GM23338 (cell line): ENCODE measurements at regions not wholly inside any gene's neighbourhood (a gene's known extent, or its start where the extent isn't known, plus 50 kb on each side); places are given as distances from the start of the nearest gene placed in this dataset.

ENCODE experiments used
- ATAC-seq: fragments of 200-7000 bp; cut with Tn5 transposase; 3 replicates; pipeline ENCODE4 v1.9.1; 2020
- DNase-seq: peaks from one replicate; pipeline ENCODE4 v3.0.0-alpha.2; 2015; ENCODE audit warnings: low spot score
- H2AFZ ChIP-seq: fragments of 200-600 bp; sonication (generic); 2 replicates; pipeline ENCODE4 v1.8.0; 2016; ENCODE audit warnings: antibody characterized with exemption, mild to moderate bottlenecking, moderate library complexity
- H3F3A ChIP-seq: fragments of 200-600 bp; sonication (generic); replicated peaks from 2 replicates; pipeline ENCODE4 v1.8.0; 2017; ENCODE audit warnings: antibody characterized with exemption, mixed run types, low read depth
- H3K27ac ChIP-seq: fragments of 200-600 bp; sonication (generic); 2 replicates; pipeline ENCODE4 v1.6.1; 2016; ENCODE audit warnings: low read depth
- H3K27me3 ChIP-seq: fragments of 200-600 bp; sonication (generic); 2 replicates; pipeline ENCODE4 v1.8.0; 2016; ENCODE audit warnings: mild to moderate bottlenecking, mixed run types, moderate library complexity; ENCODE audit not compliant: insufficient read depth
- H3K36me3 ChIP-seq: fragments of 200-600 bp; sonication (generic); 2 replicates; pipeline ENCODE4 v1.8.0; 2016; ENCODE audit warnings: mild to moderate bottlenecking; ENCODE audit not compliant: insufficient read depth
- H3K4me1 ChIP-seq: fragments of 200-600 bp; sonication (generic); 2 replicates; pipeline ENCODE4 v1.8.0; 2016; ENCODE audit warnings: mild to moderate bottlenecking, moderate library complexity; ENCODE audit not compliant: insufficient read depth
- H3K4me2 ChIP-seq: fragments of 200-600 bp; sonication (generic); 2 replicates; pipeline ENCODE4 v1.7.1; 2017; ENCODE audit warnings: mixed run types
- H3K4me3 ChIP-seq: fragments of 200-600 bp; sonication (generic); 2 replicates; pipeline ENCODE4 v1.6.1; 2016; ENCODE audit warnings: mixed run types
- H3K79me2 ChIP-seq: fragments of 200-600 bp; sonication (generic); replicated peaks from 2 replicates; pipeline ENCODE4 v1.8.0; 2017; ENCODE audit warnings: mild to moderate bottlenecking; ENCODE audit not compliant: insufficient read depth
- H3K9me2 ChIP-seq: fragments of 200-600 bp; sonication (generic); 2 replicates; pipeline ENCODE4 v1.8.0; 2017; ENCODE audit not compliant: insufficient read depth
- H4K20me1 ChIP-seq: fragments of 200-600 bp; sonication (generic); replicated peaks from 2 replicates; pipeline ENCODE4 v1.8.0; 2017; ENCODE audit warnings: mild to moderate bottlenecking; ENCODE audit not compliant: insufficient read depth
- H3K27ac Mint-ChIP-seq: 2 replicates; pipeline ENCODE4 v1.8.0; 2020; ENCODE audit warnings: inconsistent platforms, mild to moderate bottlenecking, moderate library complexity, mixed read lengths
- H3K27me3 Mint-ChIP-seq: 3 replicates; pipeline ENCODE4 v1.8.0; 2022; ENCODE audit warnings: low read depth, mild to moderate bottlenecking, moderate library complexity, mixed read lengths, inconsistent platforms; ENCODE audit not compliant: insufficient read depth, poor library complexity
- H3K36me3 Mint-ChIP-seq: 3 replicates; pipeline ENCODE4 v1.8.0; 2021; ENCODE audit warnings: low read depth, mild to moderate bottlenecking, inconsistent platforms, moderate library complexity, mixed read lengths
- H3K4me1 Mint-ChIP-seq: 3 replicates; pipeline ENCODE4 v1.8.0; 2020; ENCODE audit warnings: mild to moderate bottlenecking, inconsistent platforms, mixed read lengths
- H3K4me3 Mint-ChIP-seq: 3 replicates; pipeline ENCODE4 v1.8.0; 2021; ENCODE audit warnings: moderate library complexity, mild to moderate bottlenecking, inconsistent platforms, mixed read lengths
- H3K9me3 Mint-ChIP-seq: 3 replicates; pipeline ENCODE4 v1.8.0; 2020; ENCODE audit warnings: moderate library complexity, mild to moderate bottlenecking, inconsistent platforms, mixed read lengths
- EZH2 ChIP-seq: fragments of 200-600 bp; sonication (generic); IDR thresholded peaks from one replicate; pipeline ENCODE4 v1.8.0; 2017; ENCODE audit warnings: antibody characterized with exemption, mild to moderate bottlenecking, low read depth; ENCODE audit not compliant: unreplicated experiment
- EZH2phosphoT487 ChIP-seq: fragments of 200-600 bp; sonication (generic); IDR thresholded peaks from one replicate; pipeline ENCODE4 v1.8.1; 2018; ENCODE audit warnings: antibody characterized with exemption; ENCODE audit not compliant: unreplicated experiment
- JUNB ChIP-seq: IDR thresholded peaks from one replicate; pipeline ENCODE4 v1.6.1; 2016; ENCODE audit warnings: antibody characterized with exemption; ENCODE audit not compliant: unreplicated experiment
- NANOG ChIP-seq: IDR thresholded peaks from 2 replicates; pipeline ENCODE4 v1.6.1; 2016; ENCODE audit warnings: antibody characterized with exemption, borderline replicate concordance
- POLR2AphosphoS5 ChIP-seq: IDR thresholded peaks from 2 replicates; pipeline ENCODE4 v1.6.1; 2016; ENCODE audit warnings: antibody characterized with exemption, low read depth
- TF ChIP-seq, protein P1 (sequence below): IDR thresholded peaks from 2 replicates; pipeline ENCODE4 v1.6.1; 2016; ENCODE audit warnings: antibody characterized with exemption
- TF ChIP-seq, protein P2 (sequence below), 2 experiments: fragments of 200-600 bp in 1 of 2; sonication (generic) in 1 of 2; conservative IDR thresholded peaks; 2 replicates each; pipeline versions ENCODE4 v1.5.1 to v1.6.1; 2016 to 2017; ENCODE audit warnings: antibody characterized with exemption in 2 of 2, low read depth in 2 of 2, mild to moderate bottlenecking in 2 of 2, moderate library complexity in 1 of 2
- TF ChIP-seq, protein P3 (sequence below): IDR thresholded peaks from one replicate; pipeline ENCODE4 v1.6.1; 2018; ENCODE audit warnings: antibody characterized with exemption; ENCODE audit not compliant: unreplicated experiment

DNA sequence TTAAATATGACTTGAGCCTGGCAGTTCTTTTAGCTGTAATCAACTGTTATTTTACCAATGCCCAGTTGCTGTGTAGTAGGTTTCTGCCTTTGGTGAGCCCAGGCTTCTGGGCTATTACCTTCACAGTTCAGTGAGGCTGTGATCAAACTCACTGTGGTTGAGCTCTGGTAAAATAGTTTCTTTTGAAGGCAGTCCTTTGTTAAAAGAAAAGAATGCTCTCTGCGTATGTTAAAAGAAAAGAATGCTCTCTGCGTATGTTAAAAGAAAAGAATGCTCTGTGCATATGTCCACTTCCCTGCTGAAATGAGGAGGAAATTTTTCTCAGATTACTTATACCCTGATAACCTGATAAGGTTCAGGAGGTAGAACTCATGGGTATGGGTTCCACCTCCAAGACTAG lies 244.3 kb downstream of the RNF144A start:
- TF ChIP-seq, protein P1, sequence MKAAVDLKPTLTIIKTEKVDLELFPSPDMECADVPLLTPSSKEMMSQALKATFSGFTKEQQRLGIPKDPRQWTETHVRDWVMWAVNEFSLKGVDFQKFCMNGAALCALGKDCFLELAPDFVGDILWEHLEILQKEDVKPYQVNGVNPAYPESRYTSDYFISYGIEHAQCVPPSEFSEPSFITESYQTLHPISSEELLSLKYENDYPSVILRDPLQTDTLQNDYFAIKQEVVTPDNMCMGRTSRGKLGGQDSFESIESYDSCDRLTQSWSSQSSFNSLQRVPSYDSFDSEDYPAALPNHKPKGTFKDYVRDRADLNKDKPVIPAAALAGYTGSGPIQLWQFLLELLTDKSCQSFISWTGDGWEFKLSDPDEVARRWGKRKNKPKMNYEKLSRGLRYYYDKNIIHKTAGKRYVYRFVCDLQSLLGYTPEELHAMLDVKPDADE: no peak
- TF ChIP-seq POLR2AphosphoS5 (no peak), NANOG (no peak), EZH2phosphoT487 (no peak), JUNB (no peak)
- TF ChIP-seq, protein P2, sequence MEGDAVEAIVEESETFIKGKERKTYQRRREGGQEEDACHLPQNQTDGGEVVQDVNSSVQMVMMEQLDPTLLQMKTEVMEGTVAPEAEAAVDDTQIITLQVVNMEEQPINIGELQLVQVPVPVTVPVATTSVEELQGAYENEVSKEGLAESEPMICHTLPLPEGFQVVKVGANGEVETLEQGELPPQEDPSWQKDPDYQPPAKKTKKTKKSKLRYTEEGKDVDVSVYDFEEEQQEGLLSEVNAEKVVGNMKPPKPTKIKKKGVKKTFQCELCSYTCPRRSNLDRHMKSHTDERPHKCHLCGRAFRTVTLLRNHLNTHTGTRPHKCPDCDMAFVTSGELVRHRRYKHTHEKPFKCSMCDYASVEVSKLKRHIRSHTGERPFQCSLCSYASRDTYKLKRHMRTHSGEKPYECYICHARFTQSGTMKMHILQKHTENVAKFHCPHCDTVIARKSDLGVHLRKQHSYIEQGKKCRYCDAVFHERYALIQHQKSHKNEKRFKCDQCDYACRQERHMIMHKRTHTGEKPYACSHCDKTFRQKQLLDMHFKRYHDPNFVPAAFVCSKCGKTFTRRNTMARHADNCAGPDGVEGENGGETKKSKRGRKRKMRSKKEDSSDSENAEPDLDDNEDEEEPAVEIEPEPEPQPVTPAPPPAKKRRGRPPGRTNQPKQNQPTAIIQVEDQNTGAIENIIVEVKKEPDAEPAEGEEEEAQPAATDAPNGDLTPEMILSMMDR (conservative IDR thresholded peaks at IDR 0.05; ENCODE audit: low read depth in 2 of 2): no peak
- TF ChIP-seq, protein P3, sequence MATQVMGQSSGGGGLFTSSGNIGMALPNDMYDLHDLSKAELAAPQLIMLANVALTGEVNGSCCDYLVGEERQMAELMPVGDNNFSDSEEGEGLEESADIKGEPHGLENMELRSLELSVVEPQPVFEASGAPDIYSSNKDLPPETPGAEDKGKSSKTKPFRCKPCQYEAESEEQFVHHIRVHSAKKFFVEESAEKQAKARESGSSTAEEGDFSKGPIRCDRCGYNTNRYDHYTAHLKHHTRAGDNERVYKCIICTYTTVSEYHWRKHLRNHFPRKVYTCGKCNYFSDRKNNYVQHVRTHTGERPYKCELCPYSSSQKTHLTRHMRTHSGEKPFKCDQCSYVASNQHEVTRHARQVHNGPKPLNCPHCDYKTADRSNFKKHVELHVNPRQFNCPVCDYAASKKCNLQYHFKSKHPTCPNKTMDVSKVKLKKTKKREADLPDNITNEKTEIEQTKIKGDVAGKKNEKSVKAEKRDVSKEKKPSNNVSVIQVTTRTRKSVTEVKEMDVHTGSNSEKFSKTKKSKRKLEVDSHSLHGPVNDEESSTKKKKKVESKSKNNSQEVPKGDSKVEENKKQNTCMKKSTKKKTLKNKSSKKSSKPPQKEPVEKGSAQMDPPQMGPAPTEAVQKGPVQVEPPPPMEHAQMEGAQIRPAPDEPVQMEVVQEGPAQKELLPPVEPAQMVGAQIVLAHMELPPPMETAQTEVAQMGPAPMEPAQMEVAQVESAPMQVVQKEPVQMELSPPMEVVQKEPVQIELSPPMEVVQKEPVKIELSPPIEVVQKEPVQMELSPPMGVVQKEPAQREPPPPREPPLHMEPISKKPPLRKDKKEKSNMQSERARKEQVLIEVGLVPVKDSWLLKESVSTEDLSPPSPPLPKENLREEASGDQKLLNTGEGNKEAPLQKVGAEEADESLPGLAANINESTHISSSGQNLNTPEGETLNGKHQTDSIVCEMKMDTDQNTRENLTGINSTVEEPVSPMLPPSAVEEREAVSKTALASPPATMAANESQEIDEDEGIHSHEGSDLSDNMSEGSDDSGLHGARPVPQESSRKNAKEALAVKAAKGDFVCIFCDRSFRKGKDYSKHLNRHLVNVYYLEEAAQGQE: no peak
- no peaks in the 10 kb centered on the region for H4K20me1 ChIP-seq
- 0 out of 2 replicates have a peak, but pooled peaks cover 3% of the 10 kb centered on the region for H3K4me1 ChIP-seq
- H3K9me2 ChIP-seq: no peaks in the 10 kb centered on the region
- DNase-seq: peak; percentile 15
- H3K36me3 ChIP-seq: no peaks in the 10 kb centered on the region
- H2AFZ ChIP-seq: no peak overlapping the region
- H3K27me3 ChIP-seq: no peaks in the 10 kb centered on the region
- Mint-ChIP-seq H3K9me3 (no peaks in the 10 kb centered on the region), H3K4me1 (peaks cover 8% of the 10 kb centered on the region; the same call in 2 of the 3 replicates), H3K4me3 (no peak overlapping the region), H3K27me3 (peaks cover 2% of the 10 kb centered on the region), H3K27ac (peak overlapping the region; percentile 5; the same call in 1 of the 2 replicates), H3K36me3 (no peaks in the 10 kb centered on the region)
- peak; percentile 33; the same call in 2 of the 3 replicates for ATAC-seq
- H3K27ac ChIP-seq: no peak overlapping the region
- no peaks in the 10 kb centered on the region for H3K79me2 ChIP-seq
- no peaks in the 10 kb centered on the region for H3F3A ChIP-seq
- H3K4me2 ChIP-seq: no peak overlapping the region
- no peak overlapping the region for H3K4me3 ChIP-seq

DNA sequence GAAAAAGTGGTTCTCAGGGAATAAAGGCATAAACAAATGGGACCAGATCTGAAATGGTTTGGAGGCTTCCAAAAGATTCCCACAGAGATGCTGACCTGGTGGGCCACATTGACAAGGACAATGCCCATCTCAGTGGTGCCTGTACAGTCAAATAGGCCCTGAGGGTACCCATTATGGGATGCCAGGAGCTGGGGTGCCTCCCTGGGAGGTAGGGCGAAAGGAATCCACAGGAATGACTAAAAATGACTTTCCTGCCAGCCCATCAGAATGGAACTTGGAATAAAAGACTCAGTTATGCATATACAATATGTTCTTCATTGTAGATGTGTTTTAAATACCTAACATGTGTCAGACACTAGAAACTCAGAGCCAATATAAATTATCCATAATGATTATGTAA lies 248.5 kb downstream of the RNF144A start:
- Histone ChIP-seq H2AFZ (no peak overlapping the region), H3K79me2 (no peaks in the 10 kb centered on the region), H3K4me2 (no peak overlapping the region), H3K27me3 (no peaks in the 10 kb centered on the region), H3K9me2 (no peaks in the 10 kb centered on the region), H3K36me3 (no peaks in the 10 kb centered on the region), H3K4me3 (no peak overlapping the region), H3K27ac (no peak overlapping the region), H3F3A (no peaks in the 10 kb centered on the region), H3K4me1 (0 out of 2 replicates have a peak, but pooled peaks cover 3% of the 10 kb centered on the region), H4K20me1 (no peaks in the 10 kb centered on the region)
- DNase-seq (no peak), ATAC-seq (no peak)
- no peaks in the 10 kb centered on the region for H3K9me3 Mint-ChIP-seq
- no peak overlapping the region for H3K4me3 Mint-ChIP-seq
- no peak overlapping the region for H3K27ac Mint-ChIP-seq
- H3K4me1 Mint-ChIP-seq: peaks cover 8% of the 10 kb centered on the region; the same call in 2 of the 3 replicates
- H3K27me3 Mint-ChIP-seq: no peaks in the 10 kb centered on the region
- no peaks in the 10 kb centered on the region for H3K36me3 Mint-ChIP-seq
- no peak for TF ChIP-seq EZH2phosphoT487
- no peak for TF ChIP-seq EZH2
- TF ChIP-seq NANOG: no peak
- TF ChIP-seq, protein P3: no peak
